HepG2 (cell line): ENCODE measurements at regions not wholly inside any gene's neighbourhood (a gene's known extent, or its start where the extent isn't known, plus 50 kb on each side); places are given as distances from the start of the nearest gene placed in this dataset.

Experiments
- CSRNP2 ChIP-seq: sonication (generic); formaldehyde crosslinking; conservative IDR thresholded peaks from 2 replicates; pipeline ENCODE4 v1.8.0; 2022; ENCODE audit warnings: low read depth, missing genetic modification reagents
- JUND ChIP-seq: sonication (generic); formaldehyde crosslinking; IDR thresholded peaks from 2 replicates; pipeline ENCODE4 v1.8.0; 2022; ENCODE audit warnings: mild to moderate bottlenecking, missing genetic modification reagents
- MTA3 ChIP-seq: sonication (generic); formaldehyde crosslinking; IDR thresholded peaks from 2 replicates; pipeline ENCODE4 v1.4.0; 2020; ENCODE audit warnings: missing genetic modification reagents
- NR2F6 ChIP-seq, 2 experiments: IDR thresholded peaks; 2 replicates each; pipeline ENCODE4 v1.6.1; 2016; ENCODE audit warnings: antibody characterized with exemption in 1 of 2, mild to moderate bottlenecking in 1 of 2
- RBM22 ChIP-seq: fragments of 200-400 bp; formaldehyde crosslinking; optimal IDR thresholded peaks from 2 replicates; pipeline ENCODE3; 2017; ENCODE audit warnings: mild to moderate bottlenecking, low read length, moderate library complexity
- ZNF3 ChIP-seq: IDR thresholded peaks from 2 replicates; pipeline ENCODE4 v1.7.0; 2017; ENCODE audit warnings: inconsistent platforms
- ZNF318 ChIP-seq: sonication (generic); formaldehyde crosslinking; IDR thresholded peaks from 2 replicates; pipeline ENCODE4 v1.4.0; 2020; ENCODE audit warnings: mild to moderate bottlenecking, missing genetic modification reagents

- TF ChIP-seq ZNF318 (CRISPR knock-in tag) (no peak), MTA3 (CRISPR knock-in tag) (no peak), ZNF3 (no peak), CSRNP2 (CRISPR knock-in tag) (no peak), RBM22 (no peak), NR2F6 (IDR thresholded peaks at IDR 0.05) (no peak), NR2F6 (CRISPR knock-in tag; IDR thresholded peaks at IDR 0.05) (no peak), JUND (CRISPR knock-in tag) (no peak)
Measured at GRCh38 chr2:58620093-58620492, 379.0 kb upstream of the FANCL start (continued).
